ENCODE measurements at regions not wholly inside any gene's neighbourhood (a gene's known extent, or its start where the extent isn't known, plus 50 kb on each side); places are given as distances from the start of the nearest gene placed in this dataset.
"Not testable (repeated sequence)": the region's sequence is repeated elsewhere in the genome, so short reads cannot be mapped to it uniquely, and the experiment has no call there.

GRCh38 chr13:88285329-88285728, 614.2 kb downstream of the SLITRK5 start:
- no peak overlapping the region for H2AFZ ChIP-seq
- no peak overlapping the region for H3K4me2 ChIP-seq
- TF ChIP-seq REST (IDR thresholded peaks at IDR 0.05; ENCODE audit: unreplicated experiment) = no peak
- TF ChIP-seq EZH2 (IDR thresholded peaks at IDR 0.05; ENCODE audit: low read depth, unreplicated experiment) = no peak
- no peak for TF ChIP-seq JUNB (IDR thresholded peaks at IDR 0.05; ENCODE audit: unreplicated experiment)
- TF ChIP-seq ETS1 (IDR thresholded peaks at IDR 0.05) = no peak
- no peak for TF ChIP-seq EZH2phosphoT487 (IDR thresholded peaks at IDR 0.05; ENCODE audit: unreplicated experiment)
- H3F3A ChIP-seq (replicated peaks; ENCODE audit: low read depth) = no peaks in the 10 kb centered on the region
- H3K79me2 ChIP-seq (replicated peaks; ENCODE audit: insufficient read depth) = no peaks in the 10 kb centered on the region
- no peaks in the 10 kb centered on the region for H4K20me1 ChIP-seq (replicated peaks; ENCODE audit: insufficient read depth)
- H3K27me3 Mint-ChIP-seq (ENCODE audit: insufficient read depth, low read depth, poor library complexity) = no peaks in the 10 kb centered on the region
- H3K9me2 ChIP-seq (ENCODE audit: insufficient read depth) = peaks cover 15% of the 10 kb centered on the region; the same call in 1 of the 2 replicates
- peaks cover 19% of the 10 kb centered on the region; the same call in 2 of the 3 replicates for H3K36me3 Mint-ChIP-seq (ENCODE audit: low read depth)
- no peak overlapping the region for H3K4me3 ChIP-seq
- no peak overlapping the region for H3K4me3 Mint-ChIP-seq
- DNase-seq (ENCODE audit: low spot score) (no peak), ATAC-seq (no peak)
- no peaks in the 10 kb centered on the region for H3K4me1 Mint-ChIP-seq
- H3K27ac ChIP-seq (ENCODE audit: low read depth) = no peak overlapping the region
- no peak overlapping the region for H3K27ac Mint-ChIP-seq
- peaks cover 29% of the 10 kb centered on the region for H3K9me3 Mint-ChIP-seq
- no peaks in the 10 kb centered on the region for H3K4me1 ChIP-seq (ENCODE audit: insufficient read depth)
- H3K27me3 ChIP-seq (ENCODE audit: insufficient read depth) = no peaks in the 10 kb centered on the region
- H3K36me3 ChIP-seq (ENCODE audit: insufficient read depth) = no peaks in the 10 kb centered on the region; the same call in 1 of the 2 replicates

- Histone ChIP-seq H3K4me3 (no peak overlapping the region), H3K4me1 (ENCODE audit: insufficient read depth) (no peaks in the 10 kb centered on the region), H3K4me2 (no peak overlapping the region), H3K79me2 (replicated peaks; ENCODE audit: insufficient read depth) (no peaks in the 10 kb centered on the region), H2AFZ (no peak overlapping the region), H3F3A (replicated peaks; ENCODE audit: low read depth) (no peaks in the 10 kb centered on the region), H3K9me2 (ENCODE audit: insufficient read depth) (peaks cover 11% of the 10 kb centered on the region; the same call in 1 of the 2 replicates), H3K27ac (ENCODE audit: low read depth) (no peak overlapping the region), H3K27me3 (ENCODE audit: insufficient read depth) (no peaks in the 10 kb centered on the region), H4K20me1 (replicated peaks; ENCODE audit: insufficient read depth) (no peaks in the 10 kb centered on the region), H3K36me3 (ENCODE audit: insufficient read depth) (no peaks in the 10 kb centered on the region; the same call in 1 of the 2 replicates)
- ATAC-seq (no peak), DNase-seq (ENCODE audit: low spot score) (no peak)
- no peak for TF ChIP-seq STAT1 (IDR thresholded peaks at IDR 0.05; ENCODE audit: unreplicated experiment)
- no peak for TF ChIP-seq ETS1 (IDR thresholded peaks at IDR 0.05)
- TF ChIP-seq ZNF331 (CRISPR knock-in tag; IDR thresholded peaks at IDR 0.05; ENCODE audit: low read depth) = no peak
- TF ChIP-seq EZH2 (IDR thresholded peaks at IDR 0.05; ENCODE audit: low read depth, unreplicated experiment) = no peak
- TF ChIP-seq REST (IDR thresholded peaks at IDR 0.05; ENCODE audit: unreplicated experiment) = no peak
- peaks cover 29% of the 10 kb centered on the region for H3K9me3 Mint-ChIP-seq
- H3K4me3 Mint-ChIP-seq = no peak overlapping the region
- H3K27ac Mint-ChIP-seq = no peak overlapping the region
- peaks cover 19% of the 10 kb centered on the region; the same call in 2 of the 3 replicates for H3K36me3 Mint-ChIP-seq (ENCODE audit: low read depth)
- no peaks in the 10 kb centered on the region for H3K27me3 Mint-ChIP-seq (ENCODE audit: insufficient read depth, low read depth, poor library complexity)
- H3K4me1 Mint-ChIP-seq = no peaks in the 10 kb centered on the region
Measured at GRCh38 chr13:88288326-88288725, 617.2 kb downstream of the SLITRK5 start.

GRCh38 chr13:88291731-88292130, 620.6 kb downstream of the SLITRK5 start:
- H2AFZ ChIP-seq; H3K4me2 ChIP-seq; H3K36me3 ChIP-seq (ENCODE audit: insufficient read depth); H3K4me1 Mint-ChIP-seq; H3K36me3 Mint-ChIP-seq (ENCODE audit: low read depth); H3K9me2 ChIP-seq (ENCODE audit: insufficient read depth); H3K4me1 ChIP-seq (ENCODE audit: insufficient read depth); H3K9me3 Mint-ChIP-seq; H3K4me3 Mint-ChIP-seq; H3K27me3 Mint-ChIP-seq (ENCODE audit: insufficient read depth, low read depth, poor library complexity); H3K4me3 ChIP-seq; H3K27me3 ChIP-seq (ENCODE audit: insufficient read depth); H3F3A ChIP-seq (replicated peaks; ENCODE audit: low read depth); ATAC-seq; H3K27ac Mint-ChIP-seq; H3K27ac ChIP-seq (ENCODE audit: low read depth); H4K20me1 ChIP-seq (replicated peaks; ENCODE audit: insufficient read depth); DNase-seq (ENCODE audit: low spot score); H3K79me2 ChIP-seq (replicated peaks; ENCODE audit: insufficient read depth): not testable (repeated sequence)

Data from GM23338 (cell line).